ENCODE measurements at regions not wholly inside any gene's neighbourhood (a gene's known extent, or its start where the extent isn't known, plus 50 kb on each side); places are given as distances from the start of the nearest gene placed in this dataset.

- H3K4me3 ChIP-seq (ENCODE audit: low read length), result no peak overlapping the region
- TF ChIP-seq CTCF (IDR thresholded peaks at IDR 0.05; ENCODE audit: insufficient read depth, low read depth, low read length, missing control alignments), result no peak
- DNase-seq (ENCODE audit: low read depth), result no peak
Observed at GRCh38 chr12:126952096-126953007, 1314.6 kb upstream of the TMEM132C start.

GRCh38 chr12:126953365-126953889 lies 1313.5 kb upstream of the TMEM132C start:
- H3K4me3 ChIP-seq (ENCODE audit: low read length), result no peak overlapping the region
- DNase-seq (ENCODE audit: low read depth), result no peak
- TF ChIP-seq CTCF (IDR thresholded peaks at IDR 0.05; ENCODE audit: insufficient read depth, low read depth, low read length, missing control alignments), result no peak

- no peak for DNase-seq (ENCODE audit: low read depth)
- no peak for TF ChIP-seq CTCF (IDR thresholded peaks at IDR 0.05; ENCODE audit: insufficient read depth, low read depth, low read length, missing control alignments)
- H3K4me3 ChIP-seq (ENCODE audit: low read length), result no peak overlapping the region
Observed at GRCh38 chr12:126960221-126960620, 1306.7 kb upstream of the TMEM132C start.

GRCh38 chr12:126960709-126961108 lies 1306.3 kb upstream of the TMEM132C start:
- TF ChIP-seq CTCF (IDR thresholded peaks at IDR 0.05; ENCODE audit: insufficient read depth, low read depth, low read length, missing control alignments), result no peak
- H3K4me3 ChIP-seq (ENCODE audit: low read length), result no peak overlapping the region
- no peak for DNase-seq (ENCODE audit: low read depth)

GRCh38 chr12:126963825-126964224 lies 1303.1 kb upstream of the TMEM132C start:
- no peak overlapping the region for H3K4me3 ChIP-seq (ENCODE audit: low read length)
- TF ChIP-seq CTCF (IDR thresholded peaks at IDR 0.05; ENCODE audit: insufficient read depth, low read depth, low read length, missing control alignments), result no peak

GRCh38 chr12:126966498-126966897 lies 1300.5 kb upstream of the TMEM132C start:
- DNase-seq (ENCODE audit: low read depth), result no peak
- TF ChIP-seq CTCF (IDR thresholded peaks at IDR 0.05; ENCODE audit: insufficient read depth, low read depth, low read length, missing control alignments), result no peak
- H3K4me3 ChIP-seq (ENCODE audit: low read length), result no peak overlapping the region

More at GRCh38 chr12:126963825-126964224, 1303.1 kb upstream of the TMEM132C start:
- no peak for DNase-seq (ENCODE audit: low read depth)

Measured in epithelial cell of esophagus (primary cell).